Bone marrow (tissue), 2 donors: ENCODE measurements at regions not wholly inside any gene's neighbourhood (a gene's known extent, or its start where the extent isn't known, plus 50 kb on each side); places are given as distances from the start of the nearest gene placed in this dataset.

Source experiments
- DNase-seq, 2 donors: peaks; one replicate each; lab custom pipeline; 2025; lab: John Stamatoyannopoulos, UW

- DNase-seq: no peak
These were observed 139.5 kb upstream of the PRDM9 start for GRCh38 chr5:23367874-23368273.

- no peak for DNase-seq
These were observed 154.1 kb upstream of the PRDM9 start for GRCh38 chr5:23353286-23353685.

GRCh38 chr5:23352446-23352845 is 155.0 kb upstream of the PRDM9 start:
- no peak for DNase-seq

- DNase-seq: no peak
These were observed 164.3 kb upstream of the PRDM9 start for GRCh38 chr5:23343121-23343520.

GRCh38 chr5:23332650-23333251 is 174.7 kb upstream of the PRDM9 start:
- DNase-seq: no peak

GRCh38 chr5:23330726-23331125 is 176.7 kb upstream of the PRDM9 start:
- DNase-seq: no peak

- DNase-seq: no peak
These were observed 187.5 kb upstream of the PRDM9 start for GRCh38 chr5:23319901-23320300.

GRCh38 chr5:23318960-23319359 is 188.4 kb upstream of the PRDM9 start:
- no peak for DNase-seq

GRCh38 chr5:23318166-23318565 is 189.2 kb upstream of the PRDM9 start:
- DNase-seq: no peak

- no peak for DNase-seq
These were observed 191.3 kb upstream of the PRDM9 start for GRCh38 chr5:23316060-23316591.

- DNase-seq: no peak
These were observed 192.6 kb upstream of the PRDM9 start for GRCh38 chr5:23314827-23315226.

- DNase-seq: no peak
These were observed 202.4 kb upstream of the PRDM9 start for GRCh38 chr5:23305055-23305454.

- no peak for DNase-seq
These were observed 203.6 kb upstream of the PRDM9 start for GRCh38 chr5:23303836-23304235.

- no peak for DNase-seq
These were observed 204.0 kb upstream of the PRDM9 start for GRCh38 chr5:23303435-23303834.

- no peak for DNase-seq
These were observed 205.0 kb upstream of the PRDM9 start for GRCh38 chr5:23302438-23302837.

- no peak for DNase-seq
These were observed 218.2 kb upstream of the PRDM9 start for GRCh38 chr5:23289162-23289561.

- no peak for DNase-seq
These were observed 222.8 kb upstream of the PRDM9 start for GRCh38 chr5:23284656-23285055.

- no peak for DNase-seq
These were observed 233.2 kb upstream of the PRDM9 start for GRCh38 chr5:23274171-23274570.

- no peak for DNase-seq
These were observed 237.4 kb upstream of the PRDM9 start for GRCh38 chr5:23269981-23270380.

- no peak for DNase-seq
These were observed 239.3 kb upstream of the PRDM9 start for GRCh38 chr5:23268136-23268535.

GRCh38 chr5:23260621-23261020 is 246.8 kb upstream of the PRDM9 start:
- DNase-seq: no peak

- DNase-seq: no peak
These were observed 249.8 kb upstream of the PRDM9 start for GRCh38 chr5:23257656-23258055.

- DNase-seq: no peak
These were observed 253.7 kb upstream of the PRDM9 start for GRCh38 chr5:23253621-23254198.

- DNase-seq: no peak
These were observed 264.5 kb upstream of the PRDM9 start for GRCh38 chr5:23242891-23243290.
